AG04449 (cell line): ENCODE measurements at regions not wholly inside any gene's neighbourhood (a gene's known extent, or its start where the extent isn't known, plus 50 kb on each side); places are given as distances from the start of the nearest gene placed in this dataset.

ENCODE experiments used
- CTCF ChIA-PET: fragments of 350-600 bp; formaldehyde crosslinking; extraction: SDS; loops from one replicate; lab custom pipeline; 2021; ENCODE audit warnings: antibody characterized with exemption; lab: Yijun Ruan, JAX
- POLR2A ChIA-PET: fragments of 400-600, 350-600 bp; formaldehyde crosslinking; extraction: SDS; loops from one replicate; lab custom pipeline; 2020; ENCODE audit warnings: antibody characterized with exemption, inconsistent platforms; lab: Yijun Ruan, JAX
- DNase-seq: peaks from one replicate; pipeline ENCODE4 v3.0.0-alpha.2; 2010; ENCODE audit warnings: low read depth, low spot score
- H3K4me3 ChIP-seq: 2 replicates; pipeline ENCODE4 v1.5.1; 2011; ENCODE audit warnings: low read depth, mild to moderate bottlenecking, control low read depth, low read length
- CTCF ChIP-seq: IDR thresholded peaks from one replicate; pipeline ENCODE4 v1.5.1; 2011; ENCODE audit warnings: mild to moderate bottlenecking, moderate library complexity, low read length, control low read depth, inconsistent platforms; ENCODE audit not compliant: insufficient read depth; ENCODE audit errors: missing control alignments

- ChIA-PET POLR2A (no interaction called here), CTCF (no interaction called here)
- DNase-seq, result no peak
- H3K4me3 ChIP-seq, result no peak overlapping the region
- no peak for TF ChIP-seq CTCF
Measured at GRCh38 chr6:40645043-40645442, 57.9 kb upstream of the LRFN2 start.

- no peak for DNase-seq
- no peak for TF ChIP-seq CTCF
- POLR2A ChIA-PET, result no interaction called here
- CTCF ChIA-PET, result no interaction called here
- no peak overlapping the region for H3K4me3 ChIP-seq
Measured at GRCh38 chr6:40642837-40643236, 55.7 kb upstream of the LRFN2 start.

GRCh38 chr6:40642190-40642589 lies 55.0 kb upstream of the LRFN2 start:
- H3K4me3 ChIP-seq, result no peak overlapping the region
- no peak for TF ChIP-seq CTCF
- CTCF ChIA-PET, result no interaction called here

GRCh38 chr6:40640599-40641227 lies 53.5 kb upstream of the LRFN2 start:
- ChIA-PET CTCF (no interaction called here), POLR2A (no interaction called here)
- TF ChIP-seq CTCF, result no peak
- no peak overlapping the region for H3K4me3 ChIP-seq
- no peak for DNase-seq

More at GRCh38 chr6:40642190-40642589, 55.0 kb upstream of the LRFN2 start:
- DNase-seq, result no peak
- POLR2A ChIA-PET, result no interaction called here
